Dermis blood vessel endothelial cell (primary cell): ENCODE measurements at regions not wholly inside any gene's neighbourhood (a gene's known extent, or its start where the extent isn't known, plus 50 kb on each side); places are given as distances from the start of the nearest gene placed in this dataset.

Source experiments
- DNase-seq: peaks from one replicate; pipeline ENCODE4 v3.0.0; 2010

GRCh38 chr4:127048376-127049044 is 584.2 kb upstream of the INTU start:
- DNase-seq, result no peak

- no peak for DNase-seq
Observed at GRCh38 chr4:127049526-127049925, 583.2 kb upstream of the INTU start.

GRCh38 chr4:127052742-127053141 is 580.0 kb upstream of the INTU start:
- DNase-seq, result no peak

GRCh38 chr4:127055357-127055756 is 577.4 kb upstream of the INTU start:
- DNase-seq, result no peak

GRCh38 chr4:127069675-127070074 is 563.1 kb upstream of the INTU start:
- DNase-seq, result no peak

GRCh38 chr4:127071443-127071842 is 561.3 kb upstream of the INTU start:
- no peak for DNase-seq

GRCh38 chr4:127080141-127080540 is 552.6 kb upstream of the INTU start:
- DNase-seq, result no peak

- DNase-seq, result no peak
Observed at GRCh38 chr4:127081041-127081440, 551.7 kb upstream of the INTU start.

GRCh38 chr4:127082986-127083385 is 549.8 kb upstream of the INTU start:
- DNase-seq, result no peak

- DNase-seq, result no peak
Observed at GRCh38 chr4:127084666-127085065, 548.1 kb upstream of the INTU start.

GRCh38 chr4:127097061-127097460 is 535.7 kb upstream of the INTU start:
- no peak for DNase-seq

GRCh38 chr4:127102361-127102760 is 530.4 kb upstream of the INTU start:
- no peak for DNase-seq

- no peak for DNase-seq
Observed at GRCh38 chr4:127103681-127104115, 529.1 kb upstream of the INTU start.

- DNase-seq, result no peak
Observed at GRCh38 chr4:127113844-127114362, 518.9 kb upstream of the INTU start.

- no peak for DNase-seq
Observed at GRCh38 chr4:127118681-127119080, 514.1 kb upstream of the INTU start.

- DNase-seq, result no peak
Observed at GRCh38 chr4:127120441-127121090, 512.2 kb upstream of the INTU start.

GRCh38 chr4:127124919-127125318 is 507.8 kb upstream of the INTU start:
- DNase-seq, result no peak

GRCh38 chr4:127126718-127127117 is 506.0 kb upstream of the INTU start:
- DNase-seq, result no peak

GRCh38 chr4:127131527-127131926 is 501.2 kb upstream of the INTU start:
- no peak for DNase-seq

GRCh38 chr4:127134490-127134889 is 498.3 kb upstream of the INTU start:
- no peak for DNase-seq

- no peak for DNase-seq
Observed at GRCh38 chr4:127138586-127138985, 494.2 kb upstream of the INTU start.

- DNase-seq, result no peak
Observed at GRCh38 chr4:127139788-127140286, 492.9 kb upstream of the INTU start.

GRCh38 chr4:127140306-127140705 is 492.5 kb upstream of the INTU start:
- DNase-seq, result no peak

- DNase-seq, result no peak
Observed at GRCh38 chr4:127141856-127142255, 490.9 kb upstream of the INTU start.
